Keratinocyte (primary cell): ENCODE measurements at regions not wholly inside any gene's neighbourhood (a gene's known extent, or its start where the extent isn't known, plus 50 kb on each side); places are given as distances from the start of the nearest gene placed in this dataset.

Source experiments
- DNase-seq: peaks from one replicate; pipeline ENCODE4 v3.0.0-alpha.2; 2011; ENCODE audit warnings: low read depth, missing footprints, low spot score
- FAIRE-seq: peaks from 2 replicates; lab custom pipeline; 2011; peaks lifted over from hg19 to GRCh38; lab: Jason Lieb, UNC
- H2AFZ ChIP-seq: 2 replicates; pipeline ENCODE4 v1.6.0; 2012; ENCODE audit warnings: low read length, control low read depth, inconsistent platforms; ENCODE audit not compliant: control insufficient read depth
- H3K27ac ChIP-seq: 2 replicates; pipeline ENCODE4 v1.5.1; 2011; ENCODE audit warnings: low read length; ENCODE audit not compliant: control insufficient read depth, insufficient read depth
- H3K27me3 ChIP-seq: 3 replicates; pipeline ENCODE4 v1.6.0; 2011; ENCODE audit warnings: low read length; ENCODE audit not compliant: control insufficient read depth, insufficient read depth; ENCODE audit errors: extremely low read depth
- H3K36me3 ChIP-seq, 2 experiments: 2 replicates in 1 of 2; 3 replicates in 1 of 2; pipeline ENCODE4 v1.5.1; 2011; ENCODE audit warnings: low read length in 2 of 2, mild to moderate bottlenecking in 1 of 2; ENCODE audit not compliant: control insufficient read depth in 2 of 2, insufficient read depth in 2 of 2; ENCODE audit errors: extremely low read depth in 1 of 2
- H3K4me1 ChIP-seq: 3 replicates; pipeline ENCODE4 v1.5.1; 2011; ENCODE audit warnings: low read length; ENCODE audit not compliant: control insufficient read depth, insufficient read depth; ENCODE audit errors: extremely low read depth
- H3K4me2 ChIP-seq: 3 replicates; pipeline ENCODE4 v1.6.0; 2011; ENCODE audit warnings: low read depth, low read length; ENCODE audit not compliant: control insufficient read depth, insufficient read depth; ENCODE audit errors: extremely low read depth
- H3K4me3 ChIP-seq, 3 experiments: fragments of 200-600 bp in 1 of 3; sonication (generic) in 1 of 3; 2 replicates in 2 of 3; 3 replicates in 1 of 3; pipeline ENCODE4 v1.5.1; 2011 to 2016; ENCODE audit warnings: low read length in 3 of 3, mild to moderate bottlenecking in 3 of 3, control low read depth in 2 of 3, inconsistent platforms in 1 of 3, low read depth in 1 of 3, mixed read lengths in 1 of 3, mixed run types in 1 of 3, moderate library complexity in 1 of 3; ENCODE audit not compliant: control insufficient read depth in 2 of 3, insufficient read depth in 2 of 3; ENCODE audit errors: extremely low read depth in 1 of 3
- H3K79me2 ChIP-seq: 2 replicates; pipeline ENCODE4 v1.6.0; 2012; ENCODE audit warnings: low read length; ENCODE audit not compliant: control insufficient read depth, insufficient read depth
- H3K9ac ChIP-seq: 3 replicates; pipeline ENCODE4 v1.6.0; 2011; ENCODE audit warnings: low read length; ENCODE audit not compliant: control insufficient read depth, insufficient read depth; ENCODE audit errors: extremely low read depth
- H3K9me1 ChIP-seq: 3 replicates; pipeline ENCODE4 v1.6.0; 2011; ENCODE audit warnings: low read length; ENCODE audit not compliant: control insufficient read depth, insufficient read depth; ENCODE audit errors: extremely low read depth
- H3K9me3 ChIP-seq: 2 replicates; pipeline ENCODE4 v1.5.1; 2012; ENCODE audit warnings: low read depth, low read length; ENCODE audit not compliant: control insufficient read depth
- H4K20me1 ChIP-seq: 3 replicates; pipeline ENCODE4 v1.6.0; 2011; ENCODE audit warnings: low read length; ENCODE audit not compliant: control insufficient read depth, insufficient read depth; ENCODE audit errors: extremely low read depth
- EZH2 ChIP-seq: IDR thresholded peaks from one replicate; pipeline ENCODE4 v1.6.1; 2012; ENCODE audit warnings: inconsistent platforms, mild to moderate bottlenecking, low read length, moderate library complexity
- dilution Hi-C: fragments of 300-500 bp; cut with MboI; formaldehyde crosslinking; loops from one replicate; pipeline ENCODE4 v1.7.0; 2020; ENCODE audit warnings: low sequenced_read_pairs; ENCODE audit not compliant: extremely low pct_ligation_motif_present
- TF ChIP-seq, protein P1 (sequence below), 3 experiments: IDR thresholded peaks in 1 of 3; conservative IDR thresholded peaks in 1 of 3; optimal IDR thresholded peaks in 1 of 3; 2 replicates in 2 of 3; 3 replicates in 1 of 3; pipeline versions ENCODE3 to v1.5.1; 2011; ENCODE audit warnings: low read length in 3 of 3, mild to moderate bottlenecking in 3 of 3, moderate library complexity in 2 of 3, control low read depth in 1 of 3, inconsistent platforms in 1 of 3; ENCODE audit not compliant: insufficient read depth in 2 of 3; ENCODE audit errors: extremely low read depth in 1 of 3

DNA sequence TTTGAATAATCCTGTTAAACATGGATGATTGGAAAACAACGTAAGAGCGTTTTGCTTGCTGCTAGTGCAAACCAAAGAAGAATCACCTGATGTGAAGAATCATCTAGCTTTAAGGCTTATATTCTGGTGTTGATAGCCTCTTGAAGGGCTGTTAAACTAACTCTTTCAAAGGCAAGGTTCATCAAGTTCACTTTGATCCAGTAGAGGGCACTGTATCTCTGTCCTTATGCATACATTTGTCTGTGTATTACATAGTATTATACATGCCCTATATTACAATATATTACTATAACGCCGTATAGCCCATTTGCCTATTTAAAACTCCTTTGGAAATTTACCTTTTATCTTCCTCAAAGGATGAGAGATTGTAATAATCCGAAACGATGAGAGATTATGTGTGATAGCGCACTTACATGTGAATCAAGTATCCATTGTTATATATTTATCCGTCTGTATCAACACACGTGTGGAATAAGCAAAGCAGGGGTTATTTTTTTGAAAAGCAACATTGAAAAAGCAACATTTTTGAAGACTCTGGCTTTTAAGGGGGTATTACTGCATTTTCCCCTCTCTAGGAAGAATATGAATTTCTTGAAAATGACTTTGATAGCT, 50.8 kb upstream of the NRN1 start:
- Histone ChIP-seq H2AFZ (no peak overlapping the region), H4K20me1 (no peaks in the 10 kb centered on the region), H3K4me1 (no peaks in the 10 kb centered on the region), H3K27me3 (no peaks in the 10 kb centered on the region), H3K4me2 (no peak overlapping the region), H3K9me3 (no peaks in the 10 kb centered on the region), H3K4me3 (no peak overlapping the region), H3K9me1 (no peaks in the 10 kb centered on the region), H3K27ac (no peak overlapping the region), H3K36me3 (no peaks in the 10 kb centered on the region), H3K9ac (no peak overlapping the region), H3K79me2 (no peaks in the 10 kb centered on the region)
- DNase-seq, result peak; percentile 5
- dilution Hi-C loops, result no loop called here
- no peak for TF ChIP-seq EZH2
- TF ChIP-seq, protein P1, sequence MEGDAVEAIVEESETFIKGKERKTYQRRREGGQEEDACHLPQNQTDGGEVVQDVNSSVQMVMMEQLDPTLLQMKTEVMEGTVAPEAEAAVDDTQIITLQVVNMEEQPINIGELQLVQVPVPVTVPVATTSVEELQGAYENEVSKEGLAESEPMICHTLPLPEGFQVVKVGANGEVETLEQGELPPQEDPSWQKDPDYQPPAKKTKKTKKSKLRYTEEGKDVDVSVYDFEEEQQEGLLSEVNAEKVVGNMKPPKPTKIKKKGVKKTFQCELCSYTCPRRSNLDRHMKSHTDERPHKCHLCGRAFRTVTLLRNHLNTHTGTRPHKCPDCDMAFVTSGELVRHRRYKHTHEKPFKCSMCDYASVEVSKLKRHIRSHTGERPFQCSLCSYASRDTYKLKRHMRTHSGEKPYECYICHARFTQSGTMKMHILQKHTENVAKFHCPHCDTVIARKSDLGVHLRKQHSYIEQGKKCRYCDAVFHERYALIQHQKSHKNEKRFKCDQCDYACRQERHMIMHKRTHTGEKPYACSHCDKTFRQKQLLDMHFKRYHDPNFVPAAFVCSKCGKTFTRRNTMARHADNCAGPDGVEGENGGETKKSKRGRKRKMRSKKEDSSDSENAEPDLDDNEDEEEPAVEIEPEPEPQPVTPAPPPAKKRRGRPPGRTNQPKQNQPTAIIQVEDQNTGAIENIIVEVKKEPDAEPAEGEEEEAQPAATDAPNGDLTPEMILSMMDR (optimal IDR thresholded peaks at IDR 0.05 in 1 of 3, IDR thresholded peaks at IDR 0.05 in 1 of 3, conservative IDR thresholded peaks at IDR 0.05 in 1 of 3; ENCODE audit: extremely low read depth in 1 of 3, insufficient read depth in 2 of 3, low read length in 3 of 3), result peak in 2 of 3 experiments; percentile 41 to 48
- no peak for FAIRE-seq
